ENCODE measurements at regions not wholly inside any gene's neighbourhood (a gene's known extent, or its start where the extent isn't known, plus 50 kb on each side); places are given as distances from the start of the nearest gene placed in this dataset.

DNA sequence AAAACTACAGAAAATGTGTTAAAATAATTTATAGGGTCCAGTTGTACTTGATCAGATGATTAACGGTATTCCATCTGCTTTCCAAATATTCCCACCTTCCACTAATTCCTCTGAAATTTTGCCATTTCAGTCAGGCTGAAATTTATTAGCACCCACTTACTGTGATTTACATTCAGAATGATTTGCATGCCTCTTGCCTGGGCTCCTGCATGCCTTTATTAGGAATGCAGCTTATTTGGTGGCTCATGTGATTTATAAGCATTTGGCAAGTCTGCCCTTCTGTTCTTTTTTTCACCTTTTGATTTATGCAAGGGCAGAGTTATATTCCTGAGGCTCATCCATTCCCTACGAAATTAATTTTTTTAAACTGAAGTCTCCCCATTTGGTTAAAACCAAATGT, 1594.5 kb upstream of the PIK3C3 start:
- no peaks in the 10 kb centered on the region for H3K79me2 ChIP-seq (ENCODE audit: control insufficient read depth, low read length)
- no peaks in the 10 kb centered on the region for H3K36me3 ChIP-seq (ENCODE audit: control insufficient read depth, low read length)
- no peaks in the 10 kb centered on the region for H3K4me1 ChIP-seq (ENCODE audit: control insufficient read depth, low read length)
- H3K4me3 ChIP-seq (ENCODE audit: low read length), result no peak overlapping the region
- H3K9me2 ChIP-seq (replicated peaks; ENCODE audit: control insufficient read depth, low read length), result no peaks in the 10 kb centered on the region
- no peaks in the 10 kb centered on the region for H3K9me3 ChIP-seq (ENCODE audit: control insufficient read depth, insufficient read depth, low read length)
- no peaks in the 10 kb centered on the region for H3F3A ChIP-seq (ENCODE audit: control insufficient read depth, insufficient read depth)
- no peak for TF ChIP-seq EZH2phosphoT487 (IDR thresholded peaks at IDR 0.05; ENCODE audit: borderline replicate concordance, low read length)
- TF ChIP-seq, protein P1, sequence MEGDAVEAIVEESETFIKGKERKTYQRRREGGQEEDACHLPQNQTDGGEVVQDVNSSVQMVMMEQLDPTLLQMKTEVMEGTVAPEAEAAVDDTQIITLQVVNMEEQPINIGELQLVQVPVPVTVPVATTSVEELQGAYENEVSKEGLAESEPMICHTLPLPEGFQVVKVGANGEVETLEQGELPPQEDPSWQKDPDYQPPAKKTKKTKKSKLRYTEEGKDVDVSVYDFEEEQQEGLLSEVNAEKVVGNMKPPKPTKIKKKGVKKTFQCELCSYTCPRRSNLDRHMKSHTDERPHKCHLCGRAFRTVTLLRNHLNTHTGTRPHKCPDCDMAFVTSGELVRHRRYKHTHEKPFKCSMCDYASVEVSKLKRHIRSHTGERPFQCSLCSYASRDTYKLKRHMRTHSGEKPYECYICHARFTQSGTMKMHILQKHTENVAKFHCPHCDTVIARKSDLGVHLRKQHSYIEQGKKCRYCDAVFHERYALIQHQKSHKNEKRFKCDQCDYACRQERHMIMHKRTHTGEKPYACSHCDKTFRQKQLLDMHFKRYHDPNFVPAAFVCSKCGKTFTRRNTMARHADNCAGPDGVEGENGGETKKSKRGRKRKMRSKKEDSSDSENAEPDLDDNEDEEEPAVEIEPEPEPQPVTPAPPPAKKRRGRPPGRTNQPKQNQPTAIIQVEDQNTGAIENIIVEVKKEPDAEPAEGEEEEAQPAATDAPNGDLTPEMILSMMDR (IDR thresholded peaks at IDR 0.05; ENCODE audit: low read depth, low read length, poor library complexity, severe bottlenecking), result no peak
- H3K27me3 ChIP-seq (ENCODE audit: control insufficient read depth, low read length), result no peaks in the 10 kb centered on the region
- no peak overlapping the region for H3K27ac ChIP-seq (ENCODE audit: low read depth, low read length)
- no peaks in the 10 kb centered on the region for H4K20me1 ChIP-seq (ENCODE audit: control insufficient read depth, insufficient read depth, low read depth, low read length)
- no peak overlapping the region for H3K4me2 ChIP-seq (ENCODE audit: low read length)

DNA sequence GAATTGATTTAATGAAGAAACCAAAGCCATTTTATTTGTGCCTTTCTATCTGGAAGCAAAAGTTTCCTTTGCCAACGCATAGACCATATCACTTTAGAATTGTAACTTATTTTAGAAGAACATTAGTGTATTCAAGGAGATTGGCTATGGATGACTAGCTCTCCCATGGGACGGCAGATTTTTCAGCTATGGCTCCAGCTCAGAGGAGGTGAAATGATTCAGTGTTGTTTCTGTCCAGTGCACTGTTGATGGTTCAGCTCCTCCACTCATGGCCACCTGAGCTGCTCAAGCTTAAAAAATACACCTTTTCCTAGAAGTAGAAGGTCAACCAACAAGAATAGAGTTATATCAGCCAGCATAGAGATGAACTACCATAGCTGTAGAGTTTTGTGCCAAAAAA, 1597.5 kb upstream of the PIK3C3 start:
- no peaks in the 10 kb centered on the region for H3K36me3 ChIP-seq (ENCODE audit: control insufficient read depth, low read length)

DNA sequence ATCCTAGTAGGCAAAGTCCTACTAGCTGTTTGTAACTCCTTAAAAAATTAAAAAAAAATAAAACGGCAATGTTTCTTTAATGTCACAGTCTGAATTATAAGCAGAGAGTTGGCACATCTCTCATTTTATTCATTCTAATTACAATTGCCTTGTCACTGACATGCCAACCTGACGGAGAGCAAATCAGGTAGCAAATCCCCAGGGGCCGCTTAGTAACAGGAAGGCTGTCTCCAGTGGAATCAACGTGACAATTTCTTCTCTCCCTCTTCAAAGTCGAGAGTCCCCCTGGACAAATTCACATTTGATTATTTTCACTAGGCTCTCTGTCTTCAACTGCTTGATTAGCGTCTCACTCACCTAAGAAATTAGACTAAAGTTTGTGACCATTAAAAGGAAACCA, 1598.9 kb upstream of the PIK3C3 start:
- no peak overlapping the region for H3K27ac ChIP-seq (ENCODE audit: low read depth, low read length)
- no peaks in the 10 kb centered on the region for H4K20me1 ChIP-seq (ENCODE audit: control insufficient read depth, insufficient read depth, low read depth, low read length)
- H3K79me2 ChIP-seq (ENCODE audit: control insufficient read depth, low read length), result no peaks in the 10 kb centered on the region
- H3K4me3 ChIP-seq (ENCODE audit: low read length), result no peak overlapping the region
- no peaks in the 10 kb centered on the region for H3K36me3 ChIP-seq (ENCODE audit: control insufficient read depth, low read length)
- no peaks in the 10 kb centered on the region for H3K4me1 ChIP-seq (ENCODE audit: control insufficient read depth, low read length)
- H3K9me3 ChIP-seq (ENCODE audit: control insufficient read depth, insufficient read depth, low read length), result no peaks in the 10 kb centered on the region
- no peak for TF ChIP-seq EZH2phosphoT487 (IDR thresholded peaks at IDR 0.05; ENCODE audit: borderline replicate concordance, low read length)
- TF ChIP-seq, protein P1 (IDR thresholded peaks at IDR 0.05; ENCODE audit: low read depth, low read length, poor library complexity, severe bottlenecking), result no peak
- no peak overlapping the region for H3K4me2 ChIP-seq (ENCODE audit: low read length)
- H3F3A ChIP-seq (ENCODE audit: control insufficient read depth, insufficient read depth), result no peaks in the 10 kb centered on the region
- no peaks in the 10 kb centered on the region for H3K27me3 ChIP-seq (ENCODE audit: control insufficient read depth, low read length)
- no peaks in the 10 kb centered on the region for H3K9me2 ChIP-seq (replicated peaks; ENCODE audit: control insufficient read depth, low read length)

More for the DNA sequence above, 1597.5 kb upstream of the PIK3C3 start:
- Histone ChIP-seq H3K9me3 (ENCODE audit: control insufficient read depth, insufficient read depth, low read length) (no peaks in the 10 kb centered on the region), H3F3A (ENCODE audit: control insufficient read depth, insufficient read depth) (no peaks in the 10 kb centered on the region), H3K4me2 (ENCODE audit: low read length) (no peak overlapping the region), H3K4me1 (ENCODE audit: control insufficient read depth, low read length) (no peaks in the 10 kb centered on the region), H4K20me1 (ENCODE audit: control insufficient read depth, insufficient read depth, low read depth, low read length) (no peaks in the 10 kb centered on the region), H3K27me3 (ENCODE audit: control insufficient read depth, low read length) (no peaks in the 10 kb centered on the region), H3K27ac (ENCODE audit: low read depth, low read length) (no peak overlapping the region), H3K79me2 (ENCODE audit: control insufficient read depth, low read length) (no peaks in the 10 kb centered on the region), H3K4me3 (ENCODE audit: low read length) (no peak overlapping the region), H3K9me2 (replicated peaks; ENCODE audit: control insufficient read depth, low read length) (no peaks in the 10 kb centered on the region)
- no peak for TF ChIP-seq EZH2phosphoT487 (IDR thresholded peaks at IDR 0.05; ENCODE audit: borderline replicate concordance, low read length)
- TF ChIP-seq, protein P1 (IDR thresholded peaks at IDR 0.05; ENCODE audit: low read depth, low read length, poor library complexity, severe bottlenecking), result no peak

DNA sequence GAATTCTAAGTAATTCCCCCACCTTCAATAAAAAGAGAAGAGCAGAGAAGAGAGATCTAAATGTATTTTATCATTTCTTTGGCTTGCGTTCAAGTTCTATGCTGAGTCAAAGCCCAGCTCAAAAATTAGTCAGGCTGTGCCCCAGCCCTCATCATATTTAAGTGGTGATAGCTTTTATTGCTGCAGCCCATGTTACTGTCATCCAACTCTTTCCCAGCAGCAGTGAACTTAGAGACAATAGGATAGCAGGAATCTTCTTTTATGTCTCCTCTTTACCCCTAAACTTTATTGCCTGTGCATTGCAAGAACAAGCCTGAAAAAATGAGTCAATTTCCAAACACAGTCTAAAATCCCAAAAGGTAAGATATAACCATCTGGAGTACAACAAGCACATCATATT, 1599.3 kb upstream of the PIK3C3 start:
- Histone ChIP-seq H3K4me2 (ENCODE audit: low read length) (no peak overlapping the region), H3K36me3 (ENCODE audit: control insufficient read depth, low read length) (no peaks in the 10 kb centered on the region), H3K9me3 (ENCODE audit: control insufficient read depth, insufficient read depth, low read length) (no peaks in the 10 kb centered on the region), H3K9me2 (replicated peaks; ENCODE audit: control insufficient read depth, low read length) (no peaks in the 10 kb centered on the region), H3K79me2 (ENCODE audit: control insufficient read depth, low read length) (no peaks in the 10 kb centered on the region), H3K27ac (ENCODE audit: low read depth, low read length) (no peak overlapping the region), H3K4me1 (ENCODE audit: control insufficient read depth, low read length) (no peaks in the 10 kb centered on the region), H3K27me3 (ENCODE audit: control insufficient read depth, low read length) (no peaks in the 10 kb centered on the region), H3F3A (ENCODE audit: control insufficient read depth, insufficient read depth) (no peaks in the 10 kb centered on the region), H3K4me3 (ENCODE audit: low read length) (no peak overlapping the region), H4K20me1 (ENCODE audit: control insufficient read depth, insufficient read depth, low read depth, low read length) (no peaks in the 10 kb centered on the region)
- no peak for TF ChIP-seq EZH2phosphoT487 (IDR thresholded peaks at IDR 0.05; ENCODE audit: borderline replicate concordance, low read length)
- TF ChIP-seq, protein P1 (IDR thresholded peaks at IDR 0.05; ENCODE audit: low read depth, low read length, poor library complexity, severe bottlenecking), result no peak

Measured in DOHH2 (cell line).